Umbilical cord (tissue), 1 donor: ENCODE measurements at regions not wholly inside any gene's neighbourhood (a gene's known extent, or its start where the extent isn't known, plus 50 kb on each side); places are given as distances from the start of the nearest gene placed in this dataset.
"Not testable (repeated sequence)": the region's sequence is repeated elsewhere in the genome, so short reads cannot be mapped to it uniquely, and the experiment has no call there.

Experiments
- DNase-seq: peaks from one replicate; pipeline ENCODE4 v3.0.0-alpha.2; 2015; ENCODE audit warnings: low spot score

- no peak for DNase-seq
These were observed 1125.2 kb upstream of the FANCL start for GRCh38 chr2:59366288-59366687.

GRCh38 chr2:59354498-59354897 is 1113.4 kb upstream of the FANCL start:
- no peak for DNase-seq

DNA sequence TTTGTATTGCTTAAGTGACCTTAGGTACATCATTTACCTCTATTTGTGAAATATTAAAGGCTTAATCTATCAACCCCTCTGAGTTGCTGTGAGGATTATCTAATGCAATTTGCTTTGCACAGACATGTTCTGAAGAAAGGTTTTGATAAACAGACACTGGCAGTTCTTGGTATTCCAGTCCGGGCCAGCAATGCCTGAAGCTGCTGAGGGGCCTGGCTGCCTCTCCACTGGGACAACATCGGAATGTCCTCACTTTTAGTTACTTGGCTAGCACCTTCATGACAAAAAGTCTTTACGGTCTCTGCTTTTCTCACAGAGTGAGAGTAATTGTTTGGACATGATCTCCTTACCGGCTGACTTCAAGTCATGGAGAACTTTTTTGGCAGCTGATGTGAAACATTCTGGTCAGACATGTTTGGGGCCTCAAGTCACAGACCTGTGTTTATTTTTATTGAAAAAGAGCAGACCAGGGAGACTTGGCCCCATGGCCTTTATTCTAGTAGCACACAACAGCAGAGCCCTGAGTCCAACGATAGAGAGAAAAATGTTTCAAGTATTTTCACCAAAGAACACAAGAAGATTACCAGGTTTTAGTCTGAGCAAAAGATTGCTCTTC is 1112.3 kb upstream of the FANCL start:
- DNase-seq = peak; percentile 45

DNA sequence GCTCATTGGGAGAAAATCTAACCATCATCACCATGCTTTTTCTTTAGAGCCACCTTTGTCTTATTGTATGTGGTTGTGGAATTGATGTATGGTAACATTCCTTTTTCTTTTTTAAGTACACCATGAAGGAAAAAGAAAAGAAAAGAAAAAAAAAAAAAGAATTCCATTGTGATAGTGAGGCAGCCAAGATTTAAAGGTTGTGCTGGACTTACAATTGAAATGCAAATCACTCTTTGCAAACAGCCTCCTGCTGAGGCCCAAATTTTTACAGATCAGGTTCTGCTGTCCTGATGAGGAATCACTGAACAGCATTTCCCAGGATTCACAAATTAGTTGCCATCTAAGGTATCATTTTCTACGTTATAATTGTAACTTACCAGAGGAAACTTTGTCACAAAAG is 1101.0 kb upstream of the FANCL start:
- no peak for DNase-seq

GRCh38 chr2:59339837-59340207 is 1098.7 kb upstream of the FANCL start:
- DNase-seq = no peak

GRCh38 chr2:59339121-59339836 is 1098.2 kb upstream of the FANCL start:
- DNase-seq = no peak

DNA sequence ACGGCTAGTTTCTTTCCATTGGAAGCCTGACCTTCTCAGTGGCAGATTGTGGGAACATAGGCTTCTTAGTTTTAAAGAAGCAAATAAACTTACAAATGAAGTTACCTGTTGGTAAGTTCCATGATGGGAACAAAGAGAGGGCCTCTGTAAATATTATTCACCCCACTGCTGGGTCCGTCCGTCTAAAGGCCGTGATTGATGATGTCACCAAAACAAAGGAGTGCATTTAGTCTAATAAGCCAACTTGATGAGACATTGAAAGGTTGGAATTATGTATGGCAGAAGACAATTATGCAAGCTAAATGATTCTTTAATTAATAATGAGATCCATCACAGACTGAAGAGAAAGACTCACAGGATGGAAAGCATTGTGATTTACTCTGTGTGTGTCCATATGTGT is 1091.9 kb upstream of the FANCL start:
- DNase-seq = no peak

DNA sequence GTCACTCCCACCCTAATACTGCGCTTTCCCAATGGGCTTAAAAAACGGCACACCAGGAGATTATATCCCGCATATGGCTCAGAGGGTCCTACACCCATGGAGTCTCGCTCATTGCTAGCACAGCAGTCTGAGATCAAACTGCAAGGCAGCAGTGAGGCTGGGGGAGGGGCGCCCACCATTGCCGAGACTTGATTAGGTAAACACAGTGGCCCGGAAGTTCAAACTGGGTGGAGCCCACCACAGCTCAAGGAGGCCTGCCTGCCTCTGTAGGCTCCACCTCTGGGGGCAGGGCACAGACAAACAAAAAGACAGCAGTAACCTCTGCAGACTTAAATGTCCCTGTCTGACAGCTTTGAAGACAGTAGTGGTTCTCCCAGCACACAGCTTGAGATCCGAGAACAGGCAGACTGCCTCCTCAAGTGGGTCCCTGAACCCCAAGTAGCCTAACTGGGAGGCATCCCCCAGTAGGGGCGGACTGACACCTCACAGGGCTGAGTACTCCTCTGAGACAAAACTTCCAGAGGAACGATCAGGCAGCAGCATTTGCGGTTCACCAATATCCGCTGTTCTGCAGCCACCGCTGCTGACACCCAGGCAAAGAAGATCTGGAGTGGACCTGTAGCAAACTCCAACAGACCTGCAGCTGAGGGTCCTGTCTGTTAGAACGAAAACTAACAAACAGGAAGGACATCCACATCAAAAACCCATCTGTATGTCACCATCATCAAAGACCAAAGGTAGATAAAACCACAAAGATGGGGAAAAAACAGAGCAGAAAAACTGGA is 1085.6 kb upstream of the FANCL start:
- DNase-seq = not testable (repeated sequence)

DNA sequence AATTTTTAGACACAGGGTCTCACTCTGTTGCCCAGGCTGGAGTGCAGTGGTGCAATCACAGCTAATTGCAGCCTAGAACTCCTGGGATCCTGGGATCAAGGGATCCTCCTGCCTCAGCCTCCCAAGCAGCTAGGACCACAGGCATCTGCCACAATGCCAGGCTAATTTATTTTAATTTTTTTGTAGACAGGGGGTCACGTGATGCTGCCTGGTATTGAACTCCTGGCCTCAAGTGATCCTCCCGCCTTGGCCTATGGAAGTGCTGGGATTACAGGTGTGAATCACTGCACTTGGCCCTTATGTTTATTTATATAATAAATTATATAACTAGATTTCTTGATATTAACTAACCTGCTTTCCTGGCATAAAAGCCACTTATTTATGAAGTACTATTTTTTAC is 1081.7 kb upstream of the FANCL start:
- no peak for DNase-seq

DNA sequence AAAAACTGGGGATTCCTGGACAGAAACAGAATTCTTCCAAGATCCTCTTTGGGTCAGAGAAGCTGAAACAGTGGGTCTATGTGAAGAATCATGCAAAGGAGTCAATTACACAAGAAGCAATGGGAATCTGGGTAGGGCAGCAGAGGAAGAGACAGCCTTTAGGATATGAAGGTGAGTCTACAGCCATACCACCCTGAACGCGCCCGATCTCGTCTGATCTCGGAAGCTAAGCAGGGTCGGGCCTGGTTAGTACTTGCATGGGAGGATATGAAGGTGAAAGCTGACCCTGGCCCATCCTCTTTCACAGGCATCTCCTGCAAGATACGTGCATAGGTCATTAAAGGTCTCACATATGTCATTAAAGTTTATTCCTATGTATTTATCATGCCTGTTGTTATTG is 1080.9 kb upstream of the FANCL start:
- no peak for DNase-seq

GRCh38 chr2:59314031-59314766 is 1073.1 kb upstream of the FANCL start:
- no peak for DNase-seq

DNA sequence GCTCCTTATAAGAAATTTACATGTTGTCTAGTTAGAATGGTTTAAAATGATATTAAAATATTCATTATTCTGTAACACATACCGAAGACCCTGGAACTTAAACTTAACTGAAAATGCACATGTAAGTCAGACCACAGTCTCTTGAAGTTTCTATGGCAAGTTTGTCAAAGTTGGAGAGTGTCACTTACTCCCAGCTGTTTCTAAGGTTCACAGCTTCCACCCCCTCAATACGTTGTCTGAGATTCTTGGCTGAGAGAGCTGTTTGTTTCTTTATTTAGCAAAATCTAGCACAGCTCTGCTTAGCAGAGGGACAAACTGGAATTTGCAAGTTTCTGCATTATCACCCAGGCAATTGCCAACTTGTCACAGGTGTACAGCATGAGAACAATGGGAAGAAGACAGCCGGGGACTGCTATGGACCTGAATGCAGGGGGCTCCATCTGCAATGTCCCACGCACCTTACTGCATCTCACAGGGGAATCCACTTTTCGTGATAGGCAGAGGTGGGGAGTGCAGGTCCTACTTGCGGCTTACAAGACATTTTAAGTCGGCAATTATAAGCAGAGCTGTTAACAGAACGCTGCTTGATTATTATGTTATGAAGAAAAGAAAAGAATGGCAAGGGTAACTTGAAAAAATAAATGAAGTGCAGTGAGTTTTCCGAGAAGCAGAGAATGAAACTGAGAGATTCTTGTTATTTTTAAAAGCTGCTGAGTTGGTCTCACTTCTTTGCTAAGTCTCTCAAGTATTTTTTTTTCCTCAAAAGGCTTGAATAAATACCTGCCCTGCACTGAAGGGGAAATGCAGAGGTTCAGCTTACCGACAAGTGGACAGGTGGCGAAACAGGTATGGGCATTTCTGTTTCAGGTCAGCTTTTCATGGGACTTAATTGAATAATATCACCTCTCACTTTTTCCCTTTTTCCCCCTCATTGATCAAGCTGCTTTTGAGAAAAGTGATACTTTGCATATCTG is 1072.1 kb upstream of the FANCL start:
- DNase-seq = no peak

- DNase-seq = no peak
These were observed 1070.9 kb upstream of the FANCL start for GRCh38 chr2:59312029-59312428.

GRCh38 chr2:59308108-59308507 is 1067.0 kb upstream of the FANCL start:
- no peak for DNase-seq

GRCh38 chr2:59307196-59307595 is 1066.1 kb upstream of the FANCL start:
- no peak for DNase-seq

DNA sequence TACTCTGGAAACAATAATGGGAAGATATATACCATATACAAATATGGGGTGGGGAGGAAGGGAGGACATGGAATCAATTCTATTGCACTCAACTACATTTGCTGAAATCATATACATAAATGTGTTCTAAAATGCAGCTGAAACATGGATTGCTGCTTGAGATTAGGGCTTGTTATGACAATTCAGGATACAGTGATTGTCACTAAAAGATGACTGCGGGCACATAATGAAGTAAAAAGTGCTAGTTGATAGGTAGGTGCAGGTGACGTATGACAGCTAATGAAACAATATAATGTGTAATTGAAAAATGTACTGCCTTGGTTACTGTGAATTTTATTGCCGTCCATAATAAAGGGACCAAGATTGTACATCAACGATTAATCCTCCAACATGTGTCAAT is 1062.1 kb upstream of the FANCL start:
- no peak for DNase-seq

DNA sequence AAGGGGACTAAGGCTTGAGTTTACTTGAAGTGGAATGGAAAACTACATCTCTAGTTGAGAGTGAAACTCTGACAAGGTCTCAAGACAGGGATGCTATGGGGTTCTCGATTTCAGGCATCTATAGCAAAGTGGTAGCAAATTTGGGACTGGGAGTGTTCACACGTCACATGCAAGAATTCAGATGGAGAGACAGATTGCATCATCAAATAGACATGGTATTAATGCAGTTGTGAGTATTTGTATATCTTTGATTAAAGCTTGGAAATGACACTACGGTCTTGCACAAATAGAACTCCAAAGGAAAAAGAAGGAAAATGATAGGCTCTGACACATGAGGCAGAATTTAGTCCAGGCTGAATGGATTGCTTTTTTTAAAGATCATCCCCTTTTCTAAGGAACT is 1061.6 kb upstream of the FANCL start:
- no peak for DNase-seq

DNA sequence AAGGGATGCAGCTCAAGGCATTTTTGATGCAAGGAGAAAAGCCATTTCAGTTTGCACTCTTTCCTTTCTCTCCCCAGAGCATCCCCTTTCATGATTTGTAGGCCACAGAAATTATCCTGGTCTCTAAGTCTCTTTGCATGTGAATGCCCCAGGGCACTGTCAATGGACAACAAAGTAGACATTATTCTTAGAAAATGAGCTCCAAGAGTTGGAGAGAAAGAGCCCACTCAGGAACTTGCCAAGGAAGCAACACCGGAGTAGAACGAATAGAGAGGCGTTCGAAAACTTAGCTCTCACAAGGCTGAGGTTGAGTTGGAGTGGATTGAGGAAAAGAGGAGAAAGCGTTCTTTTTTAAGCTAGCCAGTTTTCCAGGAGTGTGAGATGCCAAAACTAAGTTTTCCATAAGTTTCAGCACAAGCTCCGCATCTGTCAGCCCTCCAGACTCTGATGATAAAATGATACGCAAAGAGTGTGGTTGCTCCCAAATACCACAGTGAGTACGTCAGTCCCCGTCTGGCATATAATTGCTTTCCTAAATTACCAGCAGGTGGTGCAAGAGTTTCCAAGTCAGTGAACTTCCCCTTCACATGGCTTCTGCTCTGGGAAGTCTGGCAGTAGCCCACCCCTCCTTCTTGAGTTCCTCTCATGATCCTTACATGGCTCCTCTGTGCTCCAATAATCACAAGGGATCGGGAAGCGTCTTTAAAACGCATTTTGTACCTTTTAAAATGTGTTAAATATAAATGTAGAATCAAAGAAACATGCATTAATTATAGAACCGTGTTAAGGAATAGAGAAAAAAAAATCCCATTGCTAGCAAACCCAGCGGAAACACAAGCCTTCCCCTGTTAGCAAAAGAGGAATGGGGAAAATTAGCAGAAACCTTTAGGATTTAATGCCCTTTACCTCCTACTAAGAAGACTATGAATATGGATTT is 1060.6 kb upstream of the FANCL start:
- peak; percentile 86 for DNase-seq

- DNase-seq = no peak
These were observed 1056.7 kb upstream of the FANCL start for GRCh38 chr2:59297816-59298215.

- peak; percentile 28 for DNase-seq
These were observed 1055.2 kb upstream of the FANCL start for GRCh38 chr2:59296279-59296678.
